PC-9 (cell line): ENCODE measurements at regions not wholly inside any gene's neighbourhood (a gene's known extent, or its start where the extent isn't known, plus 50 kb on each side); places are given as distances from the start of the nearest gene placed in this dataset.

ENCODE experiments used
- BruUV-seq: library from RNA; stranded (reverse); fragments of 400-500 nt; replicated peaks from 2 replicates; lab custom pipeline; 2021; lab: Mats Ljungman, UMichigan
- CTCF ChIA-PET: fragments of 300-600 bp; sonication (Branson Sonifier 250); formaldehyde crosslinking; loops from one replicate; lab custom pipeline; 2022; ENCODE audit warnings: antibody characterized with exemption; lab: Charles Lee
- POLR2A ChIA-PET: fragments of 300-600 bp; sonication (Branson Sonifier 250); formaldehyde crosslinking; loops from one replicate; lab custom pipeline; 2022; ENCODE audit warnings: antibody characterized with exemption; ENCODE audit not compliant: unreplicated experiment; lab: Charles Lee
- DNase-seq, 2 experiments: peaks; one replicate each; pipeline versions ENCODE4 v3.0.0 to v3.0.0-alpha.2; 2015 to 2022; ENCODE audit warnings: mixed read lengths in 1 of 2
- H2AFZ ChIP-seq: fragments of 200-600 bp; sonication (generic); 2 replicates; pipeline ENCODE4 v1.8.1; 2017; ENCODE audit warnings: antibody characterized with exemption
- H3F3A ChIP-seq: fragments of 200-600 bp; sonication (generic); 2 replicates; pipeline ENCODE4 v1.8.1; 2017; ENCODE audit warnings: antibody characterized with exemption, mild to moderate bottlenecking, low read depth; ENCODE audit not compliant: insufficient read depth
- H3K27ac ChIP-seq: fragments of 200-600 bp; sonication (generic); 2 replicates; pipeline ENCODE4 v1.6.1; 2016; ENCODE audit warnings: mixed run types
- H3K27me3 ChIP-seq: fragments of 200-600 bp; sonication (generic); 2 replicates; pipeline ENCODE4 v1.6.1; 2016; ENCODE audit warnings: low read depth, mixed run types; ENCODE audit not compliant: insufficient read depth
- H3K36me3 ChIP-seq: fragments of 200-600 bp; sonication (generic); 2 replicates; pipeline ENCODE4 v1.6.1; 2016; ENCODE audit warnings: low read depth, mixed run types
- H3K4me1 ChIP-seq: fragments of 200-600 bp; sonication (generic); replicated peaks from 2 replicates; pipeline ENCODE4 v1.6.1; 2016; ENCODE audit warnings: mixed run types; ENCODE audit not compliant: insufficient read depth
- H3K4me2 ChIP-seq: fragments of 200-600 bp; sonication (generic); 2 replicates; pipeline ENCODE4 v1.6.1; 2017; ENCODE audit warnings: mixed run types
- H3K4me3 ChIP-seq: fragments of 200-600 bp; sonication (generic); 2 replicates; pipeline ENCODE4 v1.6.1; 2016; ENCODE audit warnings: mixed run types
- H3K79me2 ChIP-seq: fragments of 200-600 bp; sonication (generic); 2 replicates; pipeline ENCODE4 v1.6.1; 2017; ENCODE audit warnings: low read depth, mixed run types
- H3K9me2 ChIP-seq: fragments of 200-600 bp; sonication (generic); 2 replicates; pipeline ENCODE4 v1.8.1; 2017; ENCODE audit warnings: mild to moderate bottlenecking; ENCODE audit not compliant: insufficient read depth
- H3K9me3 ChIP-seq: fragments of 200-600 bp; sonication (generic); 2 replicates; pipeline ENCODE4 v1.8.1; 2016; ENCODE audit warnings: low read depth; ENCODE audit not compliant: insufficient read depth
- H4K20me1 ChIP-seq: fragments of 200-600 bp; sonication (generic); 2 replicates; pipeline ENCODE4 v1.8.1; 2017; ENCODE audit not compliant: insufficient read depth
- CTCF ChIP-seq: fragments of 200-600 bp; sonication (generic); conservative IDR thresholded peaks from 2 replicates; pipeline ENCODE4 v1.6.1; 2017; ENCODE audit warnings: mixed run types, antibody characterized with exemption, mild to moderate bottlenecking, moderate library complexity
- EZH2 ChIP-seq: fragments of 200-600 bp; sonication (generic); IDR thresholded peaks from 2 replicates; pipeline ENCODE4 v1.8.0; 2017; ENCODE audit warnings: antibody characterized with exemption, low read depth
- intact Hi-C: fragments of 100-400 bp; cut with micrococcal nuclease; formaldehyde crosslinking; loops from one replicate; pipeline ENCODE4 v1.10.0; 2022; ENCODE audit not compliant: unreplicated experiment

GRCh38 chr2:187168720-187169713 is 279.0 kb downstream of the CALCRL start:
- CTCF ChIA-PET = interaction anchor here (0.5 kb wide), 1 partner anchor 681 kb away, joined by 4 read pairs; no protein-coding TSS in a partner anchor
- Histone ChIP-seq H3K9me3 (no peaks in the 10 kb centered on the region), H3K27me3 (no peaks in the 10 kb centered on the region), H3K4me2 (no peak overlapping the region), H2AFZ (no peak overlapping the region), H3K4me3 (no peak overlapping the region), H3K36me3 (no peaks in the 10 kb centered on the region), H4K20me1 (no peaks in the 10 kb centered on the region), H3K79me2 (no peaks in the 10 kb centered on the region), H3K27ac (no peak overlapping the region), H3K4me1 (no peaks in the 10 kb centered on the region), H3K9me2 (no peaks in the 10 kb centered on the region), H3F3A (no peaks in the 10 kb centered on the region)
- no TSS peak for BruUV-seq
- POLR2A ChIA-PET = no interaction called here
- no peak for DNase-seq
- intact Hi-C loops = no loop called here
- no peak for TF ChIP-seq CTCF
- TF ChIP-seq EZH2 = no peak

- CTCF ChIA-PET = no interaction called here
- TF ChIP-seq CTCF = no peak
- TF ChIP-seq EZH2 = no peak
Measured at GRCh38 chr2:187167491-187167890, 280.6 kb downstream of the CALCRL start.

GRCh38 chr2:187165936-187166610 is 282.0 kb downstream of the CALCRL start:
- Histone ChIP-seq H3F3A (no peaks in the 10 kb centered on the region), H3K9me2 (no peaks in the 10 kb centered on the region), H4K20me1 (no peaks in the 10 kb centered on the region), H3K36me3 (no peaks in the 10 kb centered on the region), H3K4me1 (no peaks in the 10 kb centered on the region), H3K4me2 (no peak overlapping the region), H3K79me2 (no peaks in the 10 kb centered on the region), H2AFZ (no peak overlapping the region), H3K9me3 (no peaks in the 10 kb centered on the region), H3K27ac (no peak overlapping the region), H3K4me3 (no peak overlapping the region), H3K27me3 (no peaks in the 10 kb centered on the region)
- no peak for TF ChIP-seq CTCF
- TF ChIP-seq EZH2 = no peak
- no peak for DNase-seq
- BruUV-seq = no TSS peak
- intact Hi-C loops = no loop called here
- ChIA-PET POLR2A (no interaction called here), CTCF (no interaction called here)

More at GRCh38 chr2:187167491-187167890, 280.6 kb downstream of the CALCRL start:
- no peak overlapping the region for H2AFZ ChIP-seq
- H3K4me2 ChIP-seq = no peak overlapping the region
- H3K9me2 ChIP-seq = no peaks in the 10 kb centered on the region
- no peaks in the 10 kb centered on the region for H3F3A ChIP-seq
- H3K79me2 ChIP-seq = no peaks in the 10 kb centered on the region
- intact Hi-C loops = no loop called here
- no peak for DNase-seq
- H4K20me1 ChIP-seq = no peaks in the 10 kb centered on the region
- no TSS peak for BruUV-seq
- no peaks in the 10 kb centered on the region for H3K9me3 ChIP-seq
- no peaks in the 10 kb centered on the region for H3K27me3 ChIP-seq
- H3K4me3 ChIP-seq = no peak overlapping the region
- H3K36me3 ChIP-seq = no peaks in the 10 kb centered on the region
- no peaks in the 10 kb centered on the region for H3K4me1 ChIP-seq
- no peak overlapping the region for H3K27ac ChIP-seq
- POLR2A ChIA-PET = no interaction called here
